ENCODE measurements at regions not wholly inside any gene's neighbourhood (a gene's known extent, or its start where the extent isn't known, plus 50 kb on each side); places are given as distances from the start of the nearest gene placed in this dataset.

- TF ChIP-seq CTCF (conservative IDR thresholded peaks at IDR 0.05; ENCODE audit: low read depth, low read length) = no peak
- TF ChIP-seq EZH2phosphoT487 (IDR thresholded peaks at IDR 0.05; ENCODE audit: borderline replicate concordance, low read length) = no peak
- no peak for TF ChIP-seq EZH2 (IDR thresholded peaks at IDR 0.05; ENCODE audit: low read length, unreplicated experiment)
These were observed 136.9 kb upstream of the PFN2 start for GRCh38 chr3:150107429-150108175.
